IMR-90 (cell line): ENCODE measurements at regions not wholly inside any gene's neighbourhood (a gene's known extent, or its start where the extent isn't known, plus 50 kb on each side); places are given as distances from the start of the nearest gene placed in this dataset.

Experiments used
- ATAC-seq: fragments of 200-7000 bp; cut with Tn5 transposase; 2 replicates; pipeline ENCODE4 v1.9.1; 2020; ENCODE audit warnings: low read depth, mild to moderate bottlenecking, moderate library complexity
- BruUV-seq: library from RNA; stranded (reverse); fragments of 400-500 nt; replicated peaks from 2 replicates; lab custom pipeline; 2021; lab: Mats Ljungman, UMichigan
- CTCF ChIA-PET: fragments of 300-600 bp; formaldehyde crosslinking; extraction: SDS; loops from one replicate; lab custom pipeline; 2021; ENCODE audit warnings: antibody characterized with exemption; lab: Yijun Ruan, JAX
- POLR2A ChIA-PET: fragments of 300-600 bp; sonication (Branson Sonifier 250); formaldehyde crosslinking; loops from one replicate; lab custom pipeline; 2022; ENCODE audit warnings: antibody characterized with exemption; ENCODE audit not compliant: unreplicated experiment; lab: Charles Lee
- DNase-seq: peaks from one replicate; pipeline ENCODE4 v3.0.0; 2013
- H2AFZ ChIP-seq: replicated peaks from 2 replicates; pipeline ENCODE3; 2013; ENCODE audit warnings: low read length, mild to moderate bottlenecking; ENCODE audit not compliant: poor library complexity
- H2AK5ac ChIP-seq: 2 replicates; pipeline ENCODE4 v1.6.1; 2013; ENCODE audit warnings: low read depth, low read length, inconsistent platforms
- H2AK9ac ChIP-seq: replicated peaks from 2 replicates; pipeline ENCODE3; 2013; ENCODE audit warnings: mild to moderate bottlenecking, low read depth, low read length, moderate library complexity; ENCODE audit not compliant: poor library complexity
- H2BK120ac ChIP-seq: 2 replicates; pipeline ENCODE4 v1.6.1; 2013; ENCODE audit warnings: low read depth, low read length, inconsistent platforms
- H2BK15ac ChIP-seq: 3 replicates; pipeline ENCODE4 v1.6.1; 2013; ENCODE audit warnings: low read depth, low read length, inconsistent platforms
- H2BK20ac ChIP-seq: 2 replicates; pipeline ENCODE4 v1.6.1; 2013; ENCODE audit warnings: low read depth, mild to moderate bottlenecking, inconsistent platforms, low read length, moderate library complexity
- H2BK5ac ChIP-seq: 2 replicates; pipeline ENCODE4 v1.6.1; 2013; ENCODE audit warnings: mild to moderate bottlenecking, low read depth, low read length, inconsistent platforms; ENCODE audit not compliant: poor library complexity, severe bottlenecking
- H3K14ac ChIP-seq: replicated peaks from 2 replicates; pipeline ENCODE4 v1.6.1; 2013; ENCODE audit warnings: low read depth, low read length, inconsistent platforms
- H3K18ac ChIP-seq: 2 replicates; pipeline ENCODE4 v1.6.1; 2013; ENCODE audit warnings: low read depth, low read length, control low read depth
- H3K23ac ChIP-seq: 2 replicates; pipeline ENCODE4 v1.6.1; 2013; ENCODE audit warnings: low read depth, low read length, inconsistent platforms
- H3K27ac ChIP-seq: 2 replicates; pipeline ENCODE4 v1.5.1; 2013; ENCODE audit warnings: mild to moderate bottlenecking, control low read depth, low read length; ENCODE audit not compliant: insufficient read depth
- H3K27me3 ChIP-seq: 2 replicates; pipeline ENCODE4 v1.6.1; 2013; ENCODE audit warnings: low read length; ENCODE audit not compliant: control insufficient read depth, insufficient read depth
- H3K36me3 ChIP-seq: 2 replicates; pipeline ENCODE4 v1.6.1; 2013; ENCODE audit warnings: low read length, mixed read lengths; ENCODE audit not compliant: control insufficient read depth, insufficient read depth
- H3K4ac ChIP-seq: 2 replicates; pipeline ENCODE4 v1.6.1; 2013; ENCODE audit warnings: low read depth, low read length, inconsistent platforms
- H3K4me1 ChIP-seq: 2 replicates; pipeline ENCODE4 v1.6.1; 2013; ENCODE audit warnings: low read length, mixed read lengths; ENCODE audit not compliant: control insufficient read depth, insufficient read depth
- H3K4me2 ChIP-seq: 2 replicates; pipeline ENCODE4 v1.6.1; 2013; ENCODE audit warnings: low read depth, mild to moderate bottlenecking, control low read depth, low read length, moderate library complexity
- H3K4me3 ChIP-seq: 2 replicates; pipeline ENCODE4 v1.5.1; 2013; ENCODE audit warnings: low read depth, mild to moderate bottlenecking, control low read depth, low read length, moderate library complexity; ENCODE audit not compliant: insufficient read depth
- H3K56ac ChIP-seq: 2 replicates; pipeline ENCODE4 v1.6.1; 2013; ENCODE audit warnings: low read length, inconsistent platforms; ENCODE audit not compliant: insufficient read depth; ENCODE audit errors: extremely low read depth
- H3K79me1 ChIP-seq, 2 experiments: 2 replicates each; pipeline ENCODE4 v1.6.1; 2013; ENCODE audit warnings: low read length in 2 of 2, inconsistent platforms in 1 of 2, low read depth in 1 of 2
- H3K9ac ChIP-seq: 2 replicates; pipeline ENCODE4 v1.6.1; 2013; ENCODE audit warnings: low read depth, low read length, control low read depth
- H3K9me1 ChIP-seq: 2 replicates; pipeline ENCODE4 v1.6.1; 2013; ENCODE audit warnings: low read length, inconsistent platforms; ENCODE audit not compliant: insufficient read depth
- H3K9me3 ChIP-seq: 2 replicates; pipeline ENCODE4 v1.6.1; 2013; ENCODE audit warnings: low read length; ENCODE audit not compliant: control insufficient read depth, insufficient read depth
- H4K20me1 ChIP-seq: 2 replicates; pipeline ENCODE4 v1.6.1; 2013; ENCODE audit warnings: low read length, inconsistent platforms; ENCODE audit not compliant: insufficient read depth
- H4K5ac ChIP-seq: 2 replicates; pipeline ENCODE4 v1.6.1; 2013; ENCODE audit warnings: mild to moderate bottlenecking, low read depth, low read length, control low read depth
- H4K8ac ChIP-seq, 2 experiments: 2 replicates each; pipeline ENCODE4 v1.6.1; 2013; ENCODE audit warnings: low read depth in 2 of 2, low read length in 2 of 2, control low read depth in 1 of 2, inconsistent platforms in 1 of 2
- H4K91ac ChIP-seq: 2 replicates; pipeline ENCODE4 v1.6.1; 2013; ENCODE audit warnings: low read depth, low read length, inconsistent platforms; ENCODE audit not compliant: insufficient read depth
- BHLHE40 ChIP-seq: fragments of 150-350 bp; IDR thresholded peaks from 2 replicates; pipeline ENCODE4 v1.6.1; 2016; ENCODE audit warnings: mild to moderate bottlenecking, low read depth, low read length
- CEBPB ChIP-seq: IDR thresholded peaks from 2 replicates; pipeline ENCODE4 v1.6.1; 2012; ENCODE audit warnings: low read depth, low read length, improper control_type of control experiment
- CHD1 ChIP-seq: IDR thresholded peaks from 2 replicates; pipeline ENCODE4 v1.6.1; 2012; ENCODE audit warnings: low read depth, low read length, improper control_type of control experiment
- ELK1 ChIP-seq: fragments of 150-350 bp; IDR thresholded peaks from 2 replicates; pipeline ENCODE4 v1.6.1; 2016; ENCODE audit warnings: low read depth, mild to moderate bottlenecking, low read length, moderate library complexity, borderline replicate concordance
- MAFK ChIP-seq: IDR thresholded peaks from 2 replicates; pipeline ENCODE4 v1.6.1; 2012; ENCODE audit warnings: low read depth, low read length, improper control_type of control experiment
- MAZ ChIP-seq: IDR thresholded peaks from 2 replicates; pipeline ENCODE4 v1.6.1; 2012; ENCODE audit warnings: low read depth, mild to moderate bottlenecking, low read length, improper control_type of control experiment, moderate library complexity, borderline replicate concordance
- MXI1 ChIP-seq: IDR thresholded peaks from 2 replicates; pipeline ENCODE4 v1.6.1; 2012; ENCODE audit warnings: low read depth, mild to moderate bottlenecking, low read length, moderate library complexity, borderline replicate concordance
- NFE2L2 ChIP-seq: fragments of 150-350 bp; IDR thresholded peaks from 2 replicates; pipeline ENCODE4 v1.6.1; 2016; ENCODE audit warnings: low read depth, mild to moderate bottlenecking, low read length
- POLR2A ChIP-seq: IDR thresholded peaks from 2 replicates; pipeline ENCODE4 v1.6.1; 2012; ENCODE audit warnings: mild to moderate bottlenecking, low read depth, low read length
- RAD21 ChIP-seq: IDR thresholded peaks from 2 replicates; pipeline ENCODE4 v1.6.1; 2012; ENCODE audit warnings: low read length, improper control_type of control experiment
- RFX5 ChIP-seq: IDR thresholded peaks from 2 replicates; pipeline ENCODE4 v1.8.0; 2012; ENCODE audit warnings: low read depth, mild to moderate bottlenecking, low read length, moderate library complexity
- USF2 ChIP-seq: fragments of 150-350 bp; IDR thresholded peaks from 2 replicates; pipeline ENCODE4 v1.6.1; 2017; ENCODE audit warnings: mild to moderate bottlenecking, antibody characterized with exemption, low read length, low read depth
- WGBS, 2 experiments: methylation state at CpG; one replicate each; pipeline versions ENCODE4 v1.1.5 to v1.1.7; 2013; ENCODE audit warnings: missing lambda C conversion rate in 2 of 2; ENCODE audit not compliant: insufficient read length in 1 of 2; ENCODE audit errors: extremely low coverage in 2 of 2; 5-methylcytosine and 5-hydroxymethylcytosine counted together
- dilution Hi-C: fragments of 300-500 bp; cut with HindIII; formaldehyde crosslinking; loops from one replicate; pipeline ENCODE4 v1.14.3; 2018; ENCODE audit warnings: low sequenced_read_pairs; ENCODE audit not compliant: unreplicated experiment
- in situ Hi-C: fragments of 300-500 bp; cut with MboI; formaldehyde crosslinking; loops from 3 replicates; pipeline ENCODE4 v1.14.3; 2019; ENCODE audit warnings: low sequenced_read_pairs, inconsistent platforms, mixed read lengths
- intact Hi-C: fragments of 100-400 bp; cut with micrococcal nuclease; formaldehyde crosslinking; loops from 2 replicates; pipeline ENCODE4 v1.10.0; 2022

- H4K20me1 ChIP-seq: no peaks in the 10 kb centered on the region
- no peaks in the 10 kb centered on the region for H3K4me1 ChIP-seq
- no peak overlapping the region for H3K18ac ChIP-seq
- no peak for ATAC-seq
- no peak overlapping the region for H3K4me2 ChIP-seq
- no peaks in the 10 kb centered on the region for H3K9me1 ChIP-seq
- TF ChIP-seq MAZ (no peak), RAD21 (no peak), USF2 (no peak), RFX5 (no peak), CEBPB (no peak), MXI1 (no peak), CHD1 (no peak), POLR2A (no peak), NFE2L2 (no peak), BHLHE40 (no peak), MAFK (no peak), ELK1 (no peak)
- H3K14ac ChIP-seq: no peak overlapping the region
- H2BK20ac ChIP-seq: no peak overlapping the region
- no peak overlapping the region for H2BK5ac ChIP-seq
- DNase-seq: no peak
- no peak overlapping the region for H3K4ac ChIP-seq
- ChIA-PET CTCF (interaction anchor here (0.6 kb wide), 1 partner anchor 17 kb away, joined by 4 read pairs; no protein-coding TSS in a partner anchor), POLR2A (no interaction called here)
- H3K4me3 ChIP-seq: no peak overlapping the region
- BruUV-seq: no TSS peak
- intact Hi-C loops (no loop called here), dilution Hi-C loops (no loop called here), in situ Hi-C loops (no loop called here)
- H3K27me3 ChIP-seq: no peaks in the 10 kb centered on the region
- no peaks in the 10 kb centered on the region for H3K9me3 ChIP-seq
- H2AK5ac ChIP-seq: no peak overlapping the region
- no peak overlapping the region for H4K91ac ChIP-seq
- no peak overlapping the region for H2AK9ac ChIP-seq
- H2AFZ ChIP-seq: no peak overlapping the region
- no peak overlapping the region for H3K27ac ChIP-seq
- no peaks in the 10 kb centered on the region for H3K79me1 ChIP-seq
- no peak overlapping the region for H4K5ac ChIP-seq
- H4K8ac ChIP-seq: no peak overlapping the region
- H3K23ac ChIP-seq: no peak overlapping the region
- H3K36me3 ChIP-seq: no peaks in the 10 kb centered on the region
- no peak overlapping the region for H2BK120ac ChIP-seq
- H2BK15ac ChIP-seq: no peak overlapping the region
- 26% methylated on average over 2 of the region's 5 CpGs; no CpG with 5 or more reads in 1 of the 2 experiments for WGBS, 2 experiments
- no peak overlapping the region for H3K56ac ChIP-seq
- H3K9ac ChIP-seq: no peak overlapping the region
Measured at GRCh38 chr16:77514500-77515220, 79.8 kb upstream of the ADAMTS18 start.
